ENCODE measurements at regions not wholly inside any gene's neighbourhood (a gene's known extent, or its start where the extent isn't known, plus 50 kb on each side); places are given as distances from the start of the nearest gene placed in this dataset.
"Not testable (repeated sequence)": the region's sequence is repeated elsewhere in the genome, so short reads cannot be mapped to it uniquely, and the experiment has no call there.

DNA sequence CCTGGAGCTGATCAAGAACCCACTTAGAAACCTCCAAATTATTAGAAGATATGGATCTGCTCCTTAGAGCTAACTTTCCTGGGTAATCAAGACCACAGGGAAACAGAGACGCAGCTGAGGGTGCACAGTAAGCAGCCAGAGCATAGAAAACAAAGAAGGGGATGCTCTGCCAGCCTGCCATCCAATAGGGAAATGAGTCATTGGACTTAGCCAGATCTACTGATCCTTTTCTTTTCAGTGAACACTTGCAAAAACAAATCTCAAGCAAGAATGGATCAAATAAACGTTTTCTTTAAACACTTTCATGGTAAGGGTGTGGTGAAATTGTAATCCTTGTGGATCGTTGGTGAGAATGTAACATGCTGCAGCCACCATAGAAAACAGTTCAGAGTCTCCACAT, 474.0 kb downstream of the LTN1 start:
- no peak for DNase-seq

- peak; percentile 21 to 58 (median 39) for DNase-seq
Measured at GRCh38 chr21:28516991-28517592, 475.6 kb downstream of the LTN1 start.

DNA sequence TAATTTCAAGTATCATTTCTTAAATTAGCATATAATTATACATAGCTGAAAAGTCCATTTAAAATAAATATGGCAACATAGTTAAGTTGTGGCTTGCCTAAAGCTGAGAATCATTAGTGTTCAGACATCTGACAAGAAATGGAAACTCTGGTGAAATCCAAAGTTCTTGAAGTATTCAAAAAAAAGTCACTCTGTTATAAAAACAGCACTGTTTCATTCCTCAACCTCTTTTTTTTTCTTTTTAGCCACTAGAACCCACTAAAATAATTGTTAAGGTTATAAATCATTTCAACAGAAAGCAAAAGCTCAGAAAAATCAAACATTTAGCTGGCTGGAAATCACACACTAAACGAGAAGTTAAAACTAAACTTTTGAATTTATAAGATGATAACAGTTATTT, 476.7 kb downstream of the LTN1 start:
- DNase-seq, result no peak

DNA sequence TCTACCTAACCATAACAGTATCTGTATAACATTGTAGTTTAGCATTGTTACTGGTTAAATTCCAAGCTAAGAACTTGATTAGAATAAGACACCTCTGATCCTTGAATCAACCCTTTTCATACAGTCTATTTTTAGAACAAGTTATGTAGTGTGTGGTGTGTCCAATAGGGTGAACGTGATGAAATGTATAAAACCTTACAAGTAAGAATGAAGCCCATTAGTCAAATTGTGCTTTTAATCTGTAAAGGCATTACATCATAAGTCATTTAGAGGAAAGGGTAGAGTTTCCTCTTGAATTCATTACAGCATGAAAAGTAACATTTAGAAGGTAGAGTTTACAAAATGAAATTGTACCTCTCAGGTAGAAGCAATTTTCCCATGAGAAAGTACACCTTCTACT, 479.2 kb downstream of the LTN1 start:
- no peak for DNase-seq

DNA sequence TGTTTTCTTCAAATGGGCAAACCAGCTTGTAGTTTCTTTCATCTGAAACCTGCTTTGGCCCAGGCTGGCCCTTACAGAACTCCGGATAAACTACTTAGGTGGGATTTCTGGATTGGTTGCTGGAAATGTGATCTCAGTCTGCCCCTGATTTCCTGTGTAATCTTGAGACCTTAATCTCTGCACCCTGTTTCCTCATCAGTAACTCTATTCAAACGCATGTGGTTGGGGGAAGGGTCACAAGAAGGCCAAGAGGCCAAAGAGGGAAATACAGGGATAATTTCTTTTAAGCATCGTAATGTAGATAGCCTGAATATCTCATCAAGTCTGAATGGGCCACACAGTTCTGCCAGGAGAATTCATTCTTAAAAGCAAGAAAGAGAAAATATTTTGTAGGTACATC, 483.6 kb downstream of the LTN1 start:
- DNase-seq, result no peak

DNA sequence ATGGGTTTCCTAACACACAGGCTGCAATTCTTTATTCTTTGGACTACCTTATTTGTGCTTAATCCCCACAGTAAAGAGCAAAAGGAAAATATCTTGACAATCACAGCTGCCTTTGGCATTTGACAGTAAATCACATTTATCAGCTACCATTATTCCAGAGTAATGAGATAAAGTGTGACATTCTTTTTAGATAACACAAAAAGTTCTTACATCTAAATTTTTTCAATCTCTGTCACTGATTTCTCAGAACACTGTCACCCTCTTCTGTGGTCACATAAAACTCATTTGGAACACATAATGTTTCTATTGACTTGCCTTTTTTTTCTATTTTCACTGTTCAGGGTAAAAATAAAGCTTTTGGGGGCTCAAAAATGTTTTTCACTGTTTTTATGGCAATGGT, 484.6 kb downstream of the LTN1 start:
- DNase-seq, result no peak

- no peak for DNase-seq
Measured at GRCh38 chr21:28496517-28496916, 496.2 kb downstream of the LTN1 start.

DNA sequence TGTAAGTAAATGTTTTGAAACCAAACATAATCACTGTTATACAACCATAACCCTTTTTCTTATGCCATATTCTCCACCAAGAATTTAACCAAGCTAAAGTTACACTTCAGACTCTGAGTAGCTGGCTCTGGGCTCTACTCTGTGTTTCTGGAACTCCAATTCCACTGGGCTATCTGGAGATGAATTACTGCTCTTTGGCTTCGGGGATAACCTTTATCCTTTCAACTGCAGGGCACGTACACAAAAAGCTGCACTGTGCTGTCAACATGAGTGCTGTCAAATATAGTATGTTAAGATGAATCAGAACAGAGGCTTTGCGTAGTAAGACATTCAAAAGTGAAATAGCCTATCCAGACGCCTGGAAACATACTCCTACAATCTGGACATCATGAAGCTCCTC, 500.6 kb downstream of the LTN1 start:
- DNase-seq, result no peak

DNA sequence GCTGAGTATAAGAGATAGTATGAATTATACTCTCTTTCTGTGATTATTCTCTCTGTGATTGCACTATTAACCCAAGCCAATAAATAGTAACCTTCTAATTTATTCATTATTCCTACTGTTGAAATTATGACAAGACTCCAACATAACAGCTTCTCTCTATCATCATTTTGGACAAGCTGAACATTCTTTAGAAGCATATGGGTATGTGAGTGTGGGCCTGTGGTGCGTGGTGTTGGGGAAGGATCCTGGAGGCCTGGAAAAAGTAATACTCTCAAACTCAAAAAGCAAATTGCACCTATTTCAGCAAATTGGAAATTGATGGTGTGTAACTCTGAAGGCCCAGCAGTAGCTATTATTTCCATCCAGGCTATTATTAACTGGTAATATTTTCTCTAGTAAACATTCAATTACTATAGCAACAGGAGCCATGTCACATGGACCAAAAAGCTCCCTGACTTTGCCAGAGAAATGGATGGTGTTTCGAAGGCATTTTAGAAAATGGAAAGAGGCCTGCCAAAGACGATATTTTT, 502.8 kb downstream of the LTN1 start:
- DNase-seq, result no peak

DNA sequence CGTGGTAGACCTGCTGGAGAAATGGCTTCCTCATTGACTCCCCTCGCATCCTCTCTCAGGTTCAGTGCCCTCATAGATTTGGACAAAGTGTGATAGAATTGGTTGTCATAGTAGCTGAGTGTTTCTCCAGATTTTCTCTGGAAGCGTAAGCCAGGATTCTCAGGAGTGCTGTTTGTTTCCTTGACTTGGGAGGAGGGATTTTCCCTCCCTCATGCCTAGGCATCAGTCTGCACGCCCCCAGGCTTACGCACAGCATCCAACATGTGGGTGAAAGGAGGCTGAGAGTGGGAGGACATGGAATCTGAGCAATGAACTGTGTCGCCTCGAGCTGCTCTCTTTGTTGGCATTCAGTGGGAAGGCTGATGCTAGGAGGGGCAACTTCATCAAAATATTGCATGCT, 503.5 kb downstream of the LTN1 start:
- DNase-seq, result no peak

GRCh38 chr21:28487455-28488070, 505.1 kb downstream of the LTN1 start:
- DNase-seq, result no peak

DNA sequence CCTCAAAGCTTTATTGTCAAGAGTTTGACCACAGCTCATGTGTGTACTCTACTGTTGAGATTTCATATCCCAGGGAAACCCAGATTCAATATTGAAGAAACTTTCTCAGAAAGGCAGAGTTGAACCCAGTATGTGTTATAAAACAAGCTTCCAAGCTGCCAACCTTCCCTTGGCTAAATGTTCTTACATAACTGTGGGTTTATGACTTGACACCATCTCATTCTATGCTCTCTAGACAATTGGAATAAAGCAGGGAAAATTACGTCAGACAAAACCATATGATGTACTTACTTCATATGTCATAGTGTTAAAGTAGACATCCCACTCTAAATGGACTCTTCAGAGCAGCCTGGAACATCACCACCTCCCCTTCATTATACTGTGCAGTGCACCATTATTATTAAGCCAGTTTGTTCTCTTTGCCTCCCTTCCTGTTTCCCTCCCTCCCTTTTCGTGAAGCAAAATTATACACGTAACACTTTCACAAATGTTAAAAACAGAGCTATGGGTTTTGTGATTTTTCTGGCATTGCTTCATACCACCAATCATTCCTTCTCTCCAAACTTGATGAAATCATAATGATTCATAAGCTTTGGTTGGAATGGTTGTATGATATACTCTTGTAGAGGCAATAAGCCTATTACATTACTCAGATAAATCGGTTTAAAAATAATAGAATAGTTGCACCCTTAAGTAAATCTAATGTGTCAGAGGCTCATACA, 507.2 kb downstream of the LTN1 start:
- no peak for DNase-seq

- no peak for DNase-seq
Measured at GRCh38 chr21:28483301-28484035, 509.2 kb downstream of the LTN1 start.

GRCh38 chr21:28482657-28483056, 510.0 kb downstream of the LTN1 start:
- DNase-seq, result no peak

DNA sequence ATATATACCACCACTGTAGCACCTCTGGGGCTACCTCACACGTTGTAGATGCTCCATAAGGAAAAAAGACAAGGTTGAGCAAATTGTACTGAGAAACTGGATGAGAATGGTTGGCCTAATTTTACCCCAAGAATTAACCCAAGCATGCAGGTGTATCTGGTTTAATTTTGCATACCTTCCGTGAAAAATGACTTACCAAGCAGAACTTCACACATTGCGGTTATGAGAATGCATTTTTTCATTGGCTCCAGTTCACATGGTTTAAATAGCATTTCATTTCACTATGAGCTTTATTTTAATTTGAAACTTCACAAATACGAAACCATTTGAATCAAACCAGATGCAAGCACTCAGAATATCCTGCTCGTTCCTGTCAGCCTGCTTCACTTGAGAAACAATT, 512.2 kb downstream of the LTN1 start:
- no peak for DNase-seq

GRCh38 chr21:28473530-28474220, 519.0 kb downstream of the LTN1 start:
- no peak for DNase-seq

- DNase-seq, result not testable (repeated sequence)
Measured at GRCh38 chr21:28472543-28472942, 520.1 kb downstream of the LTN1 start.

GRCh38 chr21:28464988-28465387, 527.7 kb downstream of the LTN1 start:
- DNase-seq, result no peak

DNA sequence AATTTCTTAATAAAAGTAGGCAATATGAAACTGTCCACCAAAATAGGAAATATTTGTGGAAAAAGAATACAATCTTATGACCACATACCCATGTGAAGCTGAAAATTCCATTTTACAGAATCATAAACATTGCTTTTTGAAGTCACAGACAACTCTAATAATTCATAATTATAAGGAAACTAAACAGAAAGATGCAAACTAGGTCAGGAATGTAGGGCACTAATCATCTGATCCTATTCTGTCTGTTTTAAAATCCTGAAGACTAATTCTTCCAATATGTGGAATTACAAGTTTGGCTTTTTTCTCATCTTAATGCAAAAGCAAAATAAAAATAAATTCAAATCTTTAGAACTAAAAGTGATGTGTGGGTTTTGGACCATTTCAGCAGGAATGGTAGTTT, 528.6 kb downstream of the LTN1 start:
- DNase-seq, result no peak

DNA sequence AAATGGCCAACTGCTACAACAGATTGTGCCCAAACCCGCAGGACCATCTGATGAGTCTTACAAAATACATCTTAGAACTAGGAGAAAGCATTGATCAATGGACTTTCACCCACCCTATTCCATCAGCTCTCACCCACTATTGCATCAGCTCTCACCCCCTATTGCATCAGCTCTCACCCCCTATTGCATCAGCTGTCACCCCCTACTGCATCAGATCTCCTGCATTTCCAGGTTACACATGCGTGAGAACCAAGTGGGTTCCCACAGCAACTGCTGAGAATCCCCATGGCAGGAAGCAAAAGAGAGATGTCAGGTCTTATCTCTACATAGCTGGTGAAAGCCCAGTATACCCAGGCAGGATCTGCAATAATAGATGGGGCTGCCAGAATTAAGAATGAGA, 533.5 kb downstream of the LTN1 start:
- no peak for DNase-seq

GRCh38 chr21:28458446-28458845, 534.2 kb downstream of the LTN1 start:
- no peak for DNase-seq

- no peak for DNase-seq
Measured at GRCh38 chr21:28455253-28455600, 537.5 kb downstream of the LTN1 start.

All from T-helper 1 cell (primary cell).